ENCODE measurements at regions not wholly inside any gene's neighbourhood (a gene's known extent, or its start where the extent isn't known, plus 50 kb on each side); places are given as distances from the start of the nearest gene placed in this dataset.

- no peak for ATAC-seq
- Histone ChIP-seq H3K36me3 (replicated peaks in 1 of 2; ENCODE audit: control insufficient read depth in 1 of 2, insufficient read depth in 2 of 2, low read length in 2 of 2) (no peaks in the 10 kb centered on the region), H2AFZ (ENCODE audit: low read length) (no peak overlapping the region), H3K9me3 (ENCODE audit: low read length) (no peaks in the 10 kb centered on the region), H4K20me1 (ENCODE audit: insufficient read depth, low read length) (no peaks in the 10 kb centered on the region), H3K4me3 (replicated peaks in 1 of 3; ENCODE audit: insufficient read depth in 1 of 3, low read depth in 2 of 3, low read length in 3 of 3) (no peak overlapping the region), H3K27ac (ENCODE audit: extremely low read length, insufficient read depth, low read length) (no peak overlapping the region), H3K79me2 (ENCODE audit: insufficient read depth, low read length) (no peaks in the 10 kb centered on the region), H3K4me1 (ENCODE audit: insufficient read depth, low read length) (no peaks in the 10 kb centered on the region), H3K27me3 (ENCODE audit: control insufficient read depth in 1 of 2, insufficient read depth in 2 of 2, low read length in 2 of 2) (no peaks in the 10 kb centered on the region), H3K9ac (ENCODE audit: insufficient read depth, low read depth, low read length) (no peak overlapping the region), H3K4me2 (ENCODE audit: low read depth, low read length) (no peak overlapping the region)
- 4% methylated on average over 1 of the region's 1 CpG for WGBS (ENCODE audit: low lambda C conversion rate)
- DNase-seq (ENCODE audit: low spot score): no peak
- TF ChIP-seq ZNF234 (CRISPR knock-in tag; conservative IDR thresholded peaks at IDR 0.05): no peak
- no peak for TF ChIP-seq ISL2 (CRISPR knock-in tag; IDR thresholded peaks at IDR 0.05)
- TF ChIP-seq ZFP41 (CRISPR knock-in tag; IDR thresholded peaks at IDR 0.05; ENCODE audit: borderline replicate concordance): no peak
- no peak for TF ChIP-seq HDAC2 (CRISPR knock-in tag; IDR thresholded peaks at IDR 0.05)
- no peak for TF ChIP-seq HOXD1 (CRISPR knock-in tag; IDR thresholded peaks at IDR 0.05)
- TF ChIP-seq KLF11 (CRISPR knock-in tag; IDR thresholded peaks at IDR 0.05): no peak
- no peak for TF ChIP-seq LBX2 (CRISPR knock-in tag; IDR thresholded peaks at IDR 0.05; ENCODE audit: borderline replicate concordance)
- no peak for TF ChIP-seq RERE (CRISPR knock-in tag; IDR thresholded peaks at IDR 0.05; ENCODE audit: low read depth)
- no peak for TF ChIP-seq SKI (IDR thresholded peaks at IDR 0.05; ENCODE audit: partially characterized antibody)
- no peak for TF ChIP-seq CHCHD3 (CRISPR knock-in tag; IDR thresholded peaks at IDR 0.05)
- no peak for TF ChIP-seq ZKSCAN1 (IDR thresholded peaks at IDR 0.05; ENCODE audit: low read length)
- TF ChIP-seq POLR2A (IDR thresholded peaks at IDR 0.05; ENCODE audit: insufficient read depth in 1 of 2, low read depth in 2 of 2, low read length in 2 of 2): no peak
- ChIA-PET POLR2A (no interaction called here), CTCF (ENCODE audit: low intra/inter-chr PET ratio, low total read pairs) (no interaction called here)
- in situ Hi-C loops (cut with HindIII; ENCODE audit: extremely low pct_ligation_motif_present, low pct_unique_long_range_greater_than_20kb) (no loop called here), intact Hi-C loops (cut with micrococcal nuclease; ENCODE audit: unreplicated experiment) (no loop called here)
- FAIRE-seq: no peak
- BruUV-seq (replicated peaks): no TSS peak
Measured at GRCh38 chr9:27653246-27653645, 80.0 kb upstream of the C9orf72 start.
